GM19395 (cell line): ENCODE measurements at regions not wholly inside any gene's neighbourhood (a gene's known extent, or its start where the extent isn't known, plus 50 kb on each side); places are given as distances from the start of the nearest gene placed in this dataset.

Experiments
- ATAC-seq: cut with Tn5 transposase; IDR thresholded peaks from one replicate; pipeline ENCODE4 v1.9.1; 2021; ENCODE audit warnings: mild to moderate bottlenecking, moderate library complexity; ENCODE audit not compliant: unreplicated experiment

GRCh38 chr9:550333-550732 is 291.2 kb upstream of the DMRT1 start:
- no peak for ATAC-seq

GRCh38 chr9:551986-552929 is 289.2 kb upstream of the DMRT1 start:
- no peak for ATAC-seq

GRCh38 chr9:555493-555892 is 286.0 kb upstream of the DMRT1 start:
- ATAC-seq, result no peak

GRCh38 chr9:556199-556598 is 285.3 kb upstream of the DMRT1 start:
- no peak for ATAC-seq

- no peak for ATAC-seq
These were observed 284.8 kb upstream of the DMRT1 start for GRCh38 chr9:556675-557074.

- no peak for ATAC-seq
These were observed 283.8 kb upstream of the DMRT1 start for GRCh38 chr9:557601-558201.

GRCh38 chr9:561427-561826 is 280.1 kb upstream of the DMRT1 start:
- ATAC-seq, result no peak

- ATAC-seq, result no peak
These were observed 278.3 kb upstream of the DMRT1 start for GRCh38 chr9:563200-563599.

- no peak for ATAC-seq
These were observed 276.0 kb upstream of the DMRT1 start for GRCh38 chr9:565528-565927.

- ATAC-seq, result peak; percentile 98
These were observed 274.3 kb upstream of the DMRT1 start for GRCh38 chr9:567128-567746.

GRCh38 chr9:567747-568305 is 273.7 kb upstream of the DMRT1 start:
- peak; percentile 29 for ATAC-seq

GRCh38 chr9:569296-569695 is 272.2 kb upstream of the DMRT1 start:
- ATAC-seq, result no peak

- no peak for ATAC-seq
These were observed 271.3 kb upstream of the DMRT1 start for GRCh38 chr9:570187-570586.

- ATAC-seq, result no peak
These were observed 270.4 kb upstream of the DMRT1 start for GRCh38 chr9:571066-571465.

- no peak for ATAC-seq
These were observed 269.8 kb upstream of the DMRT1 start for GRCh38 chr9:571741-572140.

- ATAC-seq, result no peak
These were observed 267.6 kb upstream of the DMRT1 start for GRCh38 chr9:573691-574410.

- no peak for ATAC-seq
These were observed 266.4 kb upstream of the DMRT1 start for GRCh38 chr9:575139-575538.

GRCh38 chr9:580652-581342 is 260.7 kb upstream of the DMRT1 start:
- ATAC-seq, result no peak

GRCh38 chr9:581673-582497 is 259.6 kb upstream of the DMRT1 start:
- no peak for ATAC-seq
